ENCODE measurements at regions not wholly inside any gene's neighbourhood (a gene's known extent, or its start where the extent isn't known, plus 50 kb on each side); places are given as distances from the start of the nearest gene placed in this dataset.

GRCh38 chr10:7478727-7479457 lies 68.1 kb upstream of the SFMBT2 start:
- WGBS, 2 experiments (ENCODE audit: extremely low coverage in 1 of 2, insufficient coverage in 1 of 2, insufficient read length in 1 of 2, insufficient replicate concordance in 2 of 2, low coverage in 1 of 2, low lambda C conversion rate in 2 of 2, missing lambda C conversion rate in 1 of 2) = 79% methylated on average over 4 of the region's 4 CpGs; no CpG with 5 or more reads in 1 of the 2 experiments
- POLR2A ChIA-PET (ENCODE audit: partially characterized antibody) = no interaction called here
- H2BK20ac ChIP-seq (ENCODE audit: low read length) = no peak overlapping the region

More at GRCh38 chr10:7478727-7479457, 68.1 kb upstream of the SFMBT2 start:
- H4K8ac ChIP-seq (ENCODE audit: extremely low read depth, insufficient read depth, low read length) = no peak overlapping the region
- H4K5ac ChIP-seq (ENCODE audit: insufficient read length, low read depth, low read length) = no peak overlapping the region
- no peak for TF ChIP-seq TAF1 (IDR thresholded peaks at IDR 0.05; ENCODE audit: low read depth, low read length)
- no peak overlapping the region for H3K18ac ChIP-seq (ENCODE audit: extremely low read depth, low read length)
- no peak overlapping the region for H3K27ac ChIP-seq (ENCODE audit: low read depth, low read length)
- no peaks in the 10 kb centered on the region for H3K23me2 ChIP-seq (ENCODE audit: low read depth, low read length)
- no peaks in the 10 kb centered on the region for H3K36me3 ChIP-seq (ENCODE audit: control insufficient read depth in 2 of 4, insufficient read depth in 4 of 4, low read length in 3 of 4)
- H2BK120ac ChIP-seq (replicated peaks; ENCODE audit: low read depth, low read length) = no peak overlapping the region
- no peaks in the 10 kb centered on the region for H3K27me3 ChIP-seq (replicated peaks in 1 of 4; ENCODE audit: control insufficient read depth in 3 of 4, extremely low read depth in 1 of 4, insufficient read depth in 3 of 4, low read length in 3 of 4)
- no peak overlapping the region for H3K14ac ChIP-seq (ENCODE audit: insufficient read length)
- no peaks in the 10 kb centered on the region for H3K9me3 ChIP-seq (ENCODE audit: insufficient read depth in 2 of 2, low read depth in 1 of 2, low read length in 1 of 2)
- H3K4me3 ChIP-seq (ENCODE audit: extremely low read depth in 1 of 4, insufficient read depth in 2 of 4, low read depth in 3 of 4, low read length in 4 of 4) = no peak overlapping the region
- H3K9ac ChIP-seq (replicated peaks in 1 of 4; ENCODE audit: extremely low read depth in 1 of 4, low read depth in 3 of 4, low read length in 3 of 4) = no peak overlapping the region
- no peak overlapping the region for H3K4me2 ChIP-seq (ENCODE audit: insufficient read depth in 1 of 2, low read depth in 2 of 2, low read length in 2 of 2)
- no peak overlapping the region for H2BK15ac ChIP-seq (ENCODE audit: low read length)
- no peak overlapping the region for H3K4ac ChIP-seq (replicated peaks; ENCODE audit: insufficient read length, low read depth, low read length)
- no peaks in the 10 kb centered on the region for H3K79me2 ChIP-seq (ENCODE audit: control insufficient read depth in 1 of 2, insufficient read depth in 2 of 2, low read length in 2 of 2)
- peaks cover 3 to 9% (median 4%) of the 10 kb centered on the region in 4 experiments; a peak in 5 of 7 replicates for H3K4me1 ChIP-seq (replicated peaks in 1 of 4; ENCODE audit: control insufficient read depth in 3 of 4, insufficient read depth in 4 of 4, low read length in 3 of 4)
- no peak overlapping the region for H2BK5ac ChIP-seq (ENCODE audit: low read depth, low read length)
- no peak overlapping the region for H2AK5ac ChIP-seq (ENCODE audit: low read depth, low read length)
- H4K91ac ChIP-seq (replicated peaks; ENCODE audit: insufficient read length, low read length) = no peak overlapping the region
- no peak overlapping the region for H3K56ac ChIP-seq (replicated peaks; ENCODE audit: insufficient read length, low read depth, low read length)
- no peak overlapping the region for H2AFZ ChIP-seq (ENCODE audit: low read length)
- H2BK12ac ChIP-seq (ENCODE audit: low read depth, low read length) = no peak overlapping the region
- CTCF ChIA-PET (ENCODE audit: partially characterized antibody) = no interaction called here
- DNase-seq (ENCODE audit: low read depth in 1 of 2, low spot score in 2 of 2) = no peak
- H3K23ac ChIP-seq (ENCODE audit: insufficient read length) = no peak overlapping the region
- no peaks in the 10 kb centered on the region for H4K20me1 ChIP-seq (replicated peaks in 1 of 2; ENCODE audit: control insufficient read depth in 1 of 2, insufficient read depth in 2 of 2, low read length in 2 of 2)
- no peak for FAIRE-seq
- H3K79me1 ChIP-seq (ENCODE audit: low read depth, low read length) = no peaks in the 10 kb centered on the region

Measured in H1 (cell line).